SH-SY5Y (cell line): ENCODE measurements at regions not wholly inside any gene's neighbourhood (a gene's known extent, or its start where the extent isn't known, plus 50 kb on each side); places are given as distances from the start of the nearest gene placed in this dataset.

Experiments used
- GATA2 ChIP-seq: IDR thresholded peaks from 2 replicates; pipeline ENCODE4 v1.6.1; 2011; ENCODE audit warnings: mild to moderate bottlenecking, low read depth, low read length
- GATA3 ChIP-seq: IDR thresholded peaks from 2 replicates; pipeline ENCODE4 v1.6.1; 2011; ENCODE audit warnings: low read depth, mild to moderate bottlenecking, low read length, moderate library complexity

DNA sequence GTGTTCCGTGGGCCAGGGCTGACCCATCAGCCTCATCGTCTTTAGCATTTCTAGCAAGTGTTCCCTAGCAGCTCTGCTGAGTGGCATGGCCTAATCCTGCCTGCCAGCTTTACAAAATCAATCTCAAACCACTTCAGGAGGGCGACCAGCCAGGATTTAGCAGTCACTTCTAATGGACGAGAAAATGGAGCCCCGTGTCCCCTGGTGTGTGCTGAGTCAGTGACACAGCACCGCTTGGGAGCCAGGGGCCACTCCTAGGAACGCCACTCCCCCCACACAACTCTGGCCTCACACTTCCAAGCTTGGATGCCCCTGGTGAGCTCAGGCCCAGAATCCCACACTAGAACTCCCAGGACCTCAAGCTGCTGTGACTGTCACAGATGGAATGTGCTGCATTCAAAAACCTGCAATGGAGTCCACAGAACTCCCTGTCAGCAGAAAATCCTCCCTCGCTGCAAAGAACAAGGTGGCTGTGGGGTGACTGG is 311.2 kb upstream of the GATB start:
- no peak for TF ChIP-seq GATA3
- TF ChIP-seq GATA2 = no peak
